ENCODE measurements at regions not wholly inside any gene's neighbourhood (a gene's known extent, or its start where the extent isn't known, plus 50 kb on each side); places are given as distances from the start of the nearest gene placed in this dataset.

DNA sequence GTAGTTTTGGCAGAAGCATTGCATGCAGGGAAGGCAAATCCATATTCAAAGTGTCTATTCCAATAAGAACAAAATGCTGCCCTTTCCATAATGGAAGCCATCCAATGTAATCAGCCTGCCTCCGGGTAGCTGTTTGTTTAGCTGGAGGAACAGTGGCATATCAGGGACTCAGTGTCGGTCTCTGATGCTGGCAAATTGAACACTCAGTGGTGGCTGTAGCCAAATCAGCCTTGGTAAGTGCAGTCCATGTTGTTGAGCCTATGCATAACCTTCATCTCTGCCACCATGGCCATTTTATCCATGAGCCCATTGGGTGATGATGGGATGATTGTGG lies 147.8 kb upstream of the MAX start:
- TF ChIP-seq, protein P1, sequence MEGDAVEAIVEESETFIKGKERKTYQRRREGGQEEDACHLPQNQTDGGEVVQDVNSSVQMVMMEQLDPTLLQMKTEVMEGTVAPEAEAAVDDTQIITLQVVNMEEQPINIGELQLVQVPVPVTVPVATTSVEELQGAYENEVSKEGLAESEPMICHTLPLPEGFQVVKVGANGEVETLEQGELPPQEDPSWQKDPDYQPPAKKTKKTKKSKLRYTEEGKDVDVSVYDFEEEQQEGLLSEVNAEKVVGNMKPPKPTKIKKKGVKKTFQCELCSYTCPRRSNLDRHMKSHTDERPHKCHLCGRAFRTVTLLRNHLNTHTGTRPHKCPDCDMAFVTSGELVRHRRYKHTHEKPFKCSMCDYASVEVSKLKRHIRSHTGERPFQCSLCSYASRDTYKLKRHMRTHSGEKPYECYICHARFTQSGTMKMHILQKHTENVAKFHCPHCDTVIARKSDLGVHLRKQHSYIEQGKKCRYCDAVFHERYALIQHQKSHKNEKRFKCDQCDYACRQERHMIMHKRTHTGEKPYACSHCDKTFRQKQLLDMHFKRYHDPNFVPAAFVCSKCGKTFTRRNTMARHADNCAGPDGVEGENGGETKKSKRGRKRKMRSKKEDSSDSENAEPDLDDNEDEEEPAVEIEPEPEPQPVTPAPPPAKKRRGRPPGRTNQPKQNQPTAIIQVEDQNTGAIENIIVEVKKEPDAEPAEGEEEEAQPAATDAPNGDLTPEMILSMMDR (IDR thresholded peaks at IDR 0.05): no peak
- no peak for TF ChIP-seq POLR2AphosphoS5 (IDR thresholded peaks at IDR 0.05)
- no peak for TF ChIP-seq POLR2A (IDR thresholded peaks at IDR 0.05)
- no peak for TF ChIP-seq EP300 (IDR thresholded peaks at IDR 0.05)

Measured in upper lobe of left lung (tissue), 4 donors.